ENCODE measurements at regions not wholly inside any gene's neighbourhood (a gene's known extent, or its start where the extent isn't known, plus 50 kb on each side); places are given as distances from the start of the nearest gene placed in this dataset.

GRCh38 chr13:39910041-39910440 lies 254.6 kb downstream of the COG6 start:
- H3K4me3 Mint-ChIP-seq: no peak overlapping the region
- no peak for ATAC-seq (replicated peaks; ENCODE audit: extremely low read depth, poor library complexity, severe bottlenecking)
- no peaks in the 10 kb centered on the region for H3K9me3 Mint-ChIP-seq
- no peak overlapping the region for H3K27ac Mint-ChIP-seq (ENCODE audit: low read depth)
- peaks cover 17% of the 10 kb centered on the region for H3K27me3 Mint-ChIP-seq
- no peak for DNase-seq (ENCODE audit: low spot score in 2 of 2)
- H3K36me3 Mint-ChIP-seq (ENCODE audit: insufficient read depth): no peaks in the 10 kb centered on the region
- H3K4me1 Mint-ChIP-seq: no peaks in the 10 kb centered on the region

- ATAC-seq (replicated peaks; ENCODE audit: extremely low read depth, poor library complexity, severe bottlenecking): no peak
- peaks cover 25% of the 10 kb centered on the region for H3K27me3 Mint-ChIP-seq
- H3K4me3 Mint-ChIP-seq: no peak overlapping the region
- H3K9me3 Mint-ChIP-seq: no peaks in the 10 kb centered on the region
- no peak overlapping the region for H3K27ac Mint-ChIP-seq (ENCODE audit: low read depth)
- H3K4me1 Mint-ChIP-seq: no peaks in the 10 kb centered on the region
- H3K36me3 Mint-ChIP-seq (ENCODE audit: insufficient read depth): no peaks in the 10 kb centered on the region
- no peak for DNase-seq (ENCODE audit: low spot score in 2 of 2)
These were observed 255.4 kb downstream of the COG6 start for GRCh38 chr13:39910833-39911232.

DNA sequence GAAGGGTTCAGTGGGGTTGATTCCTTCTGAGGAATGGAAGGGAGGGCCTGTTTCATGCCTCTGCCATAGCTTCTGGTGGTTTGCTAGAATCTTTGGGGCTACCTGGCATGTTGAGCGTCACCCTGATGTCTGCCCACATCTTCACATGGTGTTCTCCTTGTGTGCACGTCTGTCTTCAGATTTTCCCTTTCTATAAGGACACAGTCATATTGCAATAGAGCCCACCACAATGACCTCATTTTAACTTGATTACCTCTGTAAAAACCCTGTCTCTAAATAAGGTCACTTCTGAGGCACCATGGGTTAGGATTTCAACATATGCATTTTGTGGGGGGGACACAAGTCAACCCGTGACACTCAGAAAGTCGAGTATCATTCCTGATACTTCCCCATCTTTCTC lies 257.9 kb downstream of the COG6 start:
- Mint-ChIP-seq H3K4me3 (no peak overlapping the region), H3K27ac (ENCODE audit: low read depth) (no peak overlapping the region), H3K4me1 (no peaks in the 10 kb centered on the region), H3K36me3 (ENCODE audit: insufficient read depth) (no peaks in the 10 kb centered on the region), H3K27me3 (peaks cover 29% of the 10 kb centered on the region), H3K9me3 (no peaks in the 10 kb centered on the region)
- ATAC-seq (replicated peaks; ENCODE audit: extremely low read depth, poor library complexity, severe bottlenecking): no peak
- DNase-seq (ENCODE audit: low spot score in 2 of 2): no peak

GRCh38 chr13:39913928-39914327 lies 258.5 kb downstream of the COG6 start:
- peaks cover 2% of the 10 kb centered on the region for H3K36me3 Mint-ChIP-seq (ENCODE audit: insufficient read depth)
- no peaks in the 10 kb centered on the region for H3K9me3 Mint-ChIP-seq
- no peaks in the 10 kb centered on the region for H3K4me1 Mint-ChIP-seq
- peaks cover 30% of the 10 kb centered on the region for H3K27me3 Mint-ChIP-seq
- H3K4me3 Mint-ChIP-seq: no peak overlapping the region
- no peak for DNase-seq (ENCODE audit: low spot score in 2 of 2)
- no peak for ATAC-seq (replicated peaks; ENCODE audit: extremely low read depth, poor library complexity, severe bottlenecking)
- H3K27ac Mint-ChIP-seq (ENCODE audit: low read depth): no peak overlapping the region

DNA sequence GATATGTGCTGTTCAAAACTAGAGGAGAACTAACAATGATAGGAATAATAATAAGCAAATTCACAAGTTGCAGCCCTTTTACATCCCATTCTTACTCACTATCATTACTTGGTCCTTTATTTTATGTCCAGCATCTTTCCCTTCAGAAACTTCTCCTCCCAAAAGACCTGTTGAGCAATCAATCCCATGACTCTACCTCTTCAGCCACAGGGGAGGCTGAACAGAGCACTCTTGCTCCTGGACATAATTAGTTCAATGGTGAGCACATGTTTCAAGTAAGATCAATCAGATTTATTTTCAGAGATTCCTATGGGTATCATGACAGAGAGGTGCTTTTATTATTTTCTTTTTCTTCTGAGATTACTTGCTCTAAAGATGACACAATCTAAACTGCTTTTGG lies 260.0 kb downstream of the COG6 start:
- H3K4me1 Mint-ChIP-seq: no peaks in the 10 kb centered on the region
- H3K27me3 Mint-ChIP-seq: peaks cover 39% of the 10 kb centered on the region
- H3K27ac Mint-ChIP-seq (ENCODE audit: low read depth): no peak overlapping the region
- no peak overlapping the region for H3K4me3 Mint-ChIP-seq
- H3K9me3 Mint-ChIP-seq: no peaks in the 10 kb centered on the region
- peaks cover 2% of the 10 kb centered on the region for H3K36me3 Mint-ChIP-seq (ENCODE audit: insufficient read depth)
- ATAC-seq (replicated peaks; ENCODE audit: extremely low read depth, poor library complexity, severe bottlenecking): no peak
- DNase-seq (ENCODE audit: low spot score in 2 of 2): no peak

- H3K9me3 Mint-ChIP-seq: no peaks in the 10 kb centered on the region
- H3K27ac Mint-ChIP-seq (ENCODE audit: low read depth): no peak overlapping the region
- no peak overlapping the region for H3K4me3 Mint-ChIP-seq
- DNase-seq (ENCODE audit: low spot score in 2 of 2): no peak
- peaks cover 46% of the 10 kb centered on the region for H3K27me3 Mint-ChIP-seq
- no peak for ATAC-seq (replicated peaks; ENCODE audit: extremely low read depth, poor library complexity, severe bottlenecking)
- peaks cover 2% of the 10 kb centered on the region for H3K36me3 Mint-ChIP-seq (ENCODE audit: insufficient read depth)
- no peaks in the 10 kb centered on the region for H3K4me1 Mint-ChIP-seq
These were observed 260.9 kb downstream of the COG6 start for GRCh38 chr13:39916330-39916729.

DNA sequence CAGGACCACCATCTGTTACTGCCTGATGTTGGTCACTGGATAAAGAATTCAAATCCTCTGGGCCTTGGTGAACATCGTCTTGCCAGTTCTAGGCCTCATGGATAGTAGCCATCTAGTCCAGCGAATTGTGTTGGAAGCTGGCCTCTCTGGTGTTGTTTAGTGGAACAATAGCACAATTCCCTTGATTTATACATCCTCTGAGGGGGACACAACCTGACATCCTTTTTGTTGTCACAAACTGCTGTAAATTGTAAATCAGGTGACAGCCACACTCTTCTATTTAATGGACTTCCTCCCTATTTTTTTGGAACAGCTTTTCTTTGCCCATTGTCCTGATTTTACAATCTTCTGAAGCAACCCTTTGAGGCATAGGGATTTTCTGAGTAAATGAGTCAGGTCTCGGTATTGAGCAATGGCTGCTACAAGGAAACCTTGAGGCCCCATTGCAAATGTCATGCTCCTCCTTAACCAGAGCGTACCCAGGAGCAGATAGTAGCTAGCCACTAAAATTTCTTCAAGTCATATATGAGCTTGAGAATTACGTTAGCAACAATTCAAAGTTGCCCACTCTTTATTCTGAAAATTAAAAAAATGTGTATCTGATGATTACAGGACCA lies 263.3 kb downstream of the COG6 start:
- Mint-ChIP-seq H3K9me3 (peaks cover 3% of the 10 kb centered on the region), H3K27me3 (peaks cover 62% of the 10 kb centered on the region), H3K27ac (ENCODE audit: low read depth) (no peak overlapping the region), H3K4me1 (no peaks in the 10 kb centered on the region), H3K4me3 (no peak overlapping the region), H3K36me3 (ENCODE audit: insufficient read depth) (peaks cover 2% of the 10 kb centered on the region)
- ATAC-seq (replicated peaks; ENCODE audit: extremely low read depth, poor library complexity, severe bottlenecking) (no peak), DNase-seq (ENCODE audit: low spot score in 2 of 2) (no peak)

DNA sequence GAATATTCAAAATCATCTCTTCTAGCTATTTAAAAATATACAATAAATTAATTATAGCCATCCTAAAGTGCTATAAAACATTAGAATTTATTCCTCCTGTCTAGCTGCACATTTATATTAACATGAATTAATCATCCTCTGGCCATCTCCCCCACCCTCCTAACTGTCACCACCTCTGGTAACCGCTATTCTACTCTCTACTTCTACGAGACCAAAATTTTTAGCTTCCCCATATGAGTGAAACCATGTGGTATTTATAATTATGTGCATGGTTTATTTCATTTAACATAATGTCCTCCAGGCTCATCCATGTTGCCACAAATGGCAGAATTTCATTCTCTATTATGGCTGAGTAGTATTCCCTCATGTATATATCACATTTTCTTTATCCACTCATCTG lies 265.2 kb downstream of the COG6 start:
- H3K27ac Mint-ChIP-seq (ENCODE audit: low read depth): no peak overlapping the region
- ATAC-seq (replicated peaks; ENCODE audit: extremely low read depth, poor library complexity, severe bottlenecking) (no peak), DNase-seq (ENCODE audit: low spot score in 2 of 2) (no peak)
- H3K4me1 Mint-ChIP-seq: no peaks in the 10 kb centered on the region
- H3K36me3 Mint-ChIP-seq (ENCODE audit: insufficient read depth): peaks cover 2% of the 10 kb centered on the region
- peaks cover 60% of the 10 kb centered on the region for H3K27me3 Mint-ChIP-seq
- peaks cover 9% of the 10 kb centered on the region for H3K9me3 Mint-ChIP-seq
- H3K4me3 Mint-ChIP-seq: no peak overlapping the region

DNA sequence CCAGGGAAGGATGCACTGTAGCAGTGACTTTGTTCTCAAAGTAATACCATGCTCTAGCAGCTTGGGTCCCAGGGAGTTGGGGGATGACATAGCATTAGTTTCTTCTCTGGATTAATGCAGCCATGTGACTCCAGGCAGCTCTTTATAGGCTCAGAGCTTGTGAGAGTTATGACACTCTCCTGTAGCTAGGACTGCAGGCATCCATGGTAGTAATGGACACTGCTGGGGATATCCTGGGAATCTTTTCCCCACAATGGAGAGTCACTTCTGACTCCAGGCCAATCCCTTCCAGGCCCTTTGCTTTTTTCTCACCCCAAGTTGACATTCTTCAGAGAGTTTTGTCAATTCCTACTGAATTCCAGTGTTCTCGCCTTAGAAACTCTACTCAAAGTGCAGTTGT lies 270.9 kb downstream of the COG6 start:
- Mint-ChIP-seq H3K36me3 (ENCODE audit: insufficient read depth) (no peaks in the 10 kb centered on the region), H3K27ac (ENCODE audit: low read depth) (no peak overlapping the region), H3K4me1 (no peaks in the 10 kb centered on the region), H3K27me3 (peaks cover 78% of the 10 kb centered on the region), H3K9me3 (peaks cover 9% of the 10 kb centered on the region), H3K4me3 (no peak overlapping the region)
- DNase-seq (ENCODE audit: low spot score in 2 of 2): no peak
- ATAC-seq (replicated peaks; ENCODE audit: extremely low read depth, poor library complexity, severe bottlenecking): no peak

DNA sequence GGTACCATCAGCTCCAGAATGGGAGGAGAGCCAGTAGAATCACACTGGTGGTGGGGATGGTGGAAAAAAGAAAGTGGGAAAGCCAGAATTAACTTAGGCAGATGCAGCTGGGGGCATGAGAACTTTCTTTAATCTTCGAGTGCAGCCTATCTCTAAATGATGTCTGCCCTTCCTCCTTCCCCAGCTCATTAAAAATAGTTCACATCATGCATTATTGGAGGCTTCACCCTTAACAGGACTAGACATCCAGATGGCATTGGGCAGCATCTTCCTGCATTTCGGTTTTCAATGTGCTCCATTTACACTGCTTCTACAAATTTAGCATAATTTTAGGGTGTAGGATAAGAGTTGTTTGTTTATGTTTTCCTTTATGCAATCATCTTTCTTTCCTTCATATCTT lies 272.8 kb downstream of the COG6 start:
- no peaks in the 10 kb centered on the region for H3K4me1 Mint-ChIP-seq
- H3K4me3 Mint-ChIP-seq: no peak overlapping the region
- DNase-seq (ENCODE audit: low spot score in 2 of 2): no peak
- no peak for ATAC-seq (replicated peaks; ENCODE audit: extremely low read depth, poor library complexity, severe bottlenecking)
- H3K9me3 Mint-ChIP-seq: peaks cover 6% of the 10 kb centered on the region
- no peaks in the 10 kb centered on the region for H3K36me3 Mint-ChIP-seq (ENCODE audit: insufficient read depth)
- H3K27me3 Mint-ChIP-seq: peaks cover 61% of the 10 kb centered on the region
- no peak overlapping the region for H3K27ac Mint-ChIP-seq (ENCODE audit: low read depth)

DNA sequence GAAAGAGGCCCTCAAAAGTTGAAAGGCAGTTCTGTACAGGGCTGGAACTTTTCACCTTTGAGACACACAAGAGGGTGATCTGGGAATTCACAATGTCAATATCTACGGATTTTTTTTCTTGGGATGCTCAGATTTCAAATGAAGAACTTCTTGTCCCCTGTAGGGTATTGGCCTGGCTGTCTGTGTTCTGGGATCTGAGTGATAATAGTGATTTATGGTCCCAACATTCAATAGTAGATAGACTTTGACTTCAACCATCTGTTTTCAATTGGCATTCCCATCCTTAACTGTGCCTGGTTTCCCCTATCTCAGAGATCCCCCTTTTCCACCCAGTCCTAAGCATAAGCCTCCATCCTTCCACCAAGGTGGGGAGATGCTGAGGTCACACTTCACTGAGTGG lies 274.1 kb downstream of the COG6 start:
- H3K4me1 Mint-ChIP-seq: no peaks in the 10 kb centered on the region
- no peak overlapping the region for H3K27ac Mint-ChIP-seq (ENCODE audit: low read depth)
- no peak overlapping the region for H3K4me3 Mint-ChIP-seq
- H3K9me3 Mint-ChIP-seq: peaks cover 6% of the 10 kb centered on the region
- ATAC-seq (replicated peaks; ENCODE audit: extremely low read depth, poor library complexity, severe bottlenecking): no peak
- peaks cover 48% of the 10 kb centered on the region for H3K27me3 Mint-ChIP-seq
- H3K36me3 Mint-ChIP-seq (ENCODE audit: insufficient read depth): no peaks in the 10 kb centered on the region
- no peak for DNase-seq (ENCODE audit: low spot score in 2 of 2)

DNA sequence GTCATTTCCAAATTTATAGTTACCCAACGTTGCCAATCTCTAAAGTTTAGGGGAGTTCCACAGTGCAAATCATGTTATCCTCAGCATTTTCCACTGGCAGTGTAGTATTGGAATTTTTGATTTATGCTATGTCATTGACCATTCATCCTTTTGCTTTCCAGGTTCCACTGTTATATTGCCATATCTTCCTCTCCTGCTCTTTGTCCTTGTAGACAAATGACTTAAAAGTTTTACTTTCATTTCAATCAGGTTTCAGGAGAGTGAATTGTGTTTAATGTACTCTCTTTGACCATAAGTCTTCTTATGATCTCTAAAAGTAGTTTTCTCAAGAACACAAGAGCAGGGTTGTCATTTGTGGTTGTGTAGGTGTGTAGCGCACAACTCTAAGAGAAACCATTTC lies 274.6 kb downstream of the COG6 start:
- H3K4me1 Mint-ChIP-seq: no peaks in the 10 kb centered on the region
- H3K4me3 Mint-ChIP-seq: no peak overlapping the region
- H3K27ac Mint-ChIP-seq (ENCODE audit: low read depth): no peak overlapping the region
- no peak for ATAC-seq (replicated peaks; ENCODE audit: extremely low read depth, poor library complexity, severe bottlenecking)
- peaks cover 48% of the 10 kb centered on the region for H3K27me3 Mint-ChIP-seq
- no peak for DNase-seq (ENCODE audit: low spot score in 2 of 2)
- peaks cover under 1% of the 10 kb centered on the region for H3K9me3 Mint-ChIP-seq
- no peaks in the 10 kb centered on the region for H3K36me3 Mint-ChIP-seq (ENCODE audit: insufficient read depth)

- Mint-ChIP-seq H3K4me3 (no peak overlapping the region), H3K4me1 (no peaks in the 10 kb centered on the region), H3K36me3 (ENCODE audit: insufficient read depth) (no peaks in the 10 kb centered on the region), H3K27me3 (peaks cover 41% of the 10 kb centered on the region), H3K9me3 (no peaks in the 10 kb centered on the region), H3K27ac (ENCODE audit: low read depth) (no peak overlapping the region)
- DNase-seq (ENCODE audit: low spot score in 2 of 2) (no peak), ATAC-seq (replicated peaks; ENCODE audit: extremely low read depth, poor library complexity, severe bottlenecking) (no peak)
These were observed 275.3 kb downstream of the COG6 start for GRCh38 chr13:39930544-39931444.

Data from central memory CD8-positive, alpha-beta T cell (primary cell).